ENCODE measurements at regions not wholly inside any gene's neighbourhood (a gene's known extent, or its start where the extent isn't known, plus 50 kb on each side); places are given as distances from the start of the nearest gene placed in this dataset.

DNA sequence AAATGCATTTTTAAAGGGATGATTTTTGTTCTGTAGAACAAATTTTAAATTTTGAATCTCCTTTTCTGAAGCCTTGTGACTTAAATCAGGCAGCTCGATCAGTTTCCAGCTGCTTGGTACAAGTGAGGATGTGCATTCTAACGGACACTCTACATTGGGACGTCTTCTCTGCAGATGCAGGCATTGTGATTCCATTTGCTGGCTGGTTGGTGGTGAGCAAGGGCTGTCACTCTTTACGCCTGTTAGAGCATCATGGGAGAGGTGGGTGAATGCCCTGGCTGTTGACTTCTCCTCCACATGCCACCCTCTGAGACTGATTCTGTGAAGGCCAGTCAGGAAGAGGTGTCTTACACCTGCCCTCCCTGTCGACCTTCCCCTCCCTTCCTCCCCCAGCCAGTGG, 240.5 kb upstream of the RNF32 start:
- Histone ChIP-seq H4K91ac (ENCODE audit: low read length) (no peak overlapping the region), H3K18ac (ENCODE audit: low read depth in 1 of 2, low read length in 2 of 2) (no peak overlapping the region), H3K4me1 (ENCODE audit: control insufficient read depth, insufficient read depth, low read depth, low read length) (no peaks in the 10 kb centered on the region), H3K27ac (ENCODE audit: low read length, poor library complexity, severe bottlenecking) (no peak overlapping the region), H2BK15ac (ENCODE audit: low read depth, poor library complexity, severe bottlenecking) (no peak overlapping the region), H3K79me1 (replicated peaks; ENCODE audit: low read length, poor library complexity, severe bottlenecking) (no peaks in the 10 kb centered on the region), H3K9ac (ENCODE audit: low read length) (no peak overlapping the region), H4K8ac (ENCODE audit: low read length) (no peak overlapping the region), H2BK12ac (ENCODE audit: low read length in 2 of 2) (no peak overlapping the region), H2BK120ac (ENCODE audit: low read depth, low read length) (no peak overlapping the region), H3K4me3 (ENCODE audit: insufficient read depth in 1 of 2, low read depth in 1 of 2, low read length in 2 of 2) (no peak overlapping the region), H3K14ac (ENCODE audit: low read length in 2 of 2) (no peak overlapping the region), H3K23ac (ENCODE audit: low read length in 2 of 2) (no peak overlapping the region), H2AFZ (ENCODE audit: low read depth, low read length) (no peak overlapping the region), H3K27me3 (ENCODE audit: control insufficient read depth in 1 of 2, insufficient read depth in 1 of 2, low read length in 2 of 2) (no peaks in the 10 kb centered on the region), H3K36me3 (ENCODE audit: control insufficient read depth in 1 of 2, insufficient read depth in 2 of 2, low read depth in 1 of 2, low read length in 2 of 2) (no peaks in the 10 kb centered on the region), H3K4ac (ENCODE audit: low read depth in 1 of 2, low read length in 2 of 2) (no peak overlapping the region), H2BK5ac (ENCODE audit: low read depth, low read length, poor library complexity, severe bottlenecking) (no peak overlapping the region), H2AK5ac (ENCODE audit: low read length, severe bottlenecking) (no peak overlapping the region), H3K4me2 (ENCODE audit: low read length, poor library complexity, severe bottlenecking) (no peak overlapping the region), H3K9me3 (ENCODE audit: control insufficient read depth, low read length) (peaks cover 3% of the 10 kb centered on the region)
- WGBS, result 64% methylated on average over 5 of the region's 5 CpGs
- DNase-seq, result no peak

DNA sequence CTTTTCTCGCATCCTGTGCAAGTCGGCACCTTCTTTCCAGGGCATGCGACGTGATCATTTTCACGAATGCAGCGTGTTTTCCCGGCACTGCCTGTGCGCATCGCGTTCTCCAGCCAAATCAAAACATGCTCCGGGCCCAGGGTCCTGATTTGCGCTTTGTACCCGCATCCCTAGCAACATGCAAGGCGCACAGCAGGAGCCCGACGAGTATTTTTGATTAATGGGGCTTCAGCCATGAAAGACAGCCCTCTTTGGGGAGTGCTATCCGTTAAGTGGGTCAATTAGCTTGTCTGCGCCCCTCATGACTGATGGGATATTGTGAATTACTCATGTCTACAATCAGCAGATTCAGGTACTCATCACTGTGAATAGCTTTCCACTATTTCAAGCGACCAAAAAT, 243.3 kb upstream of the RNF32 start:
- DNase-seq, result no peak
- Histone ChIP-seq H3K36me3 (ENCODE audit: control insufficient read depth in 1 of 2, insufficient read depth in 2 of 2, low read depth in 1 of 2, low read length in 2 of 2) (no peaks in the 10 kb centered on the region), H3K27ac (ENCODE audit: low read length, poor library complexity, severe bottlenecking) (no peak overlapping the region), H2BK5ac (ENCODE audit: low read depth, low read length, poor library complexity, severe bottlenecking) (no peak overlapping the region), H3K9me3 (ENCODE audit: control insufficient read depth, low read length) (no peaks in the 10 kb centered on the region), H2BK12ac (ENCODE audit: low read length in 2 of 2) (no peak overlapping the region), H4K8ac (ENCODE audit: low read length) (no peak overlapping the region), H3K4me3 (ENCODE audit: insufficient read depth in 1 of 2, low read depth in 1 of 2, low read length in 2 of 2) (no peak overlapping the region), H2AK5ac (ENCODE audit: low read length, severe bottlenecking) (no peak overlapping the region), H2BK15ac (ENCODE audit: low read depth, poor library complexity, severe bottlenecking) (no peak overlapping the region), H2AFZ (ENCODE audit: low read depth, low read length) (no peak overlapping the region), H3K14ac (ENCODE audit: low read length in 2 of 2) (no peak overlapping the region), H3K4me1 (ENCODE audit: control insufficient read depth, insufficient read depth, low read depth, low read length) (no peaks in the 10 kb centered on the region), H3K4ac (ENCODE audit: low read depth in 1 of 2, low read length in 2 of 2) (no peak overlapping the region), H2BK120ac (ENCODE audit: low read depth, low read length) (no peak overlapping the region), H4K91ac (ENCODE audit: low read length) (no peak overlapping the region), H3K4me2 (ENCODE audit: low read length, poor library complexity, severe bottlenecking) (no peak overlapping the region), H3K23ac (ENCODE audit: low read length in 2 of 2) (no peak overlapping the region), H3K18ac (ENCODE audit: low read depth in 1 of 2, low read length in 2 of 2) (no peak overlapping the region), H3K9ac (ENCODE audit: low read length) (no peak overlapping the region), H3K27me3 (ENCODE audit: control insufficient read depth in 1 of 2, insufficient read depth in 1 of 2, low read length in 2 of 2) (no peaks in the 10 kb centered on the region), H3K79me1 (replicated peaks; ENCODE audit: low read length, poor library complexity, severe bottlenecking) (no peaks in the 10 kb centered on the region)
- WGBS, result 85% methylated on average over 17 of the region's 19 CpGs

DNA sequence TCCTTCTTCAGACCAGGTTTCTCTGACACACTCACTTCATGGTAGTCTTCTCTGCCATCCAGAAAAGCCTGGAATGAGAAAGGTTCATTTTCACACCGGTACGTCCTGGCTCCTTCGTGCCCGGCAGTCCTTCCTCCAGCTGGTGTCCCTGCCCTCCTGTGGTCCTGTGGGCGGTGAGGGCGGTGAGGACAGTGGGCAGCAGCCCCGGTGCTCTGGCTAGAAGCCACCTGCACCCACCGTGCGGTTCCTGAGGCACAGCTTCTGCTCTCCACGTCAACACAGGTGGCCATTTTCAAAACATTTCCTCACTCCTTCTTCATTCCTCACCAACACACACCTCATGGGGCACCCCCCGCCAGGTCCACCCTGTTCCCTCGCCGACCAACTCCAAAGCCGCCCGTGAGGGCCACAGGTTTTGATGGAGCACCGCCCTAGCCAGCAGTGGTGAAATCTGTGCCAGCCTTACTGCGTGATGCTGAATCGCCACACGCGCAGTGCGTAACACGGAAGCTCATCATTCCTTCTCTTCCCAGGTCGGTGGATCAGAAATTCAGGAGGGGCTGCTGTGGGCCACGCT, 251.4 kb upstream of the RNF32 start:
- no peak overlapping the region for H3K4me2 ChIP-seq (ENCODE audit: low read length, poor library complexity, severe bottlenecking)
- H2AFZ ChIP-seq (ENCODE audit: low read depth, low read length), result no peak overlapping the region
- H2BK15ac ChIP-seq (ENCODE audit: low read depth, poor library complexity, severe bottlenecking), result no peak overlapping the region
- no peaks in the 10 kb centered on the region for H3K36me3 ChIP-seq (ENCODE audit: control insufficient read depth in 1 of 2, insufficient read depth in 2 of 2, low read depth in 1 of 2, low read length in 2 of 2)
- H2BK12ac ChIP-seq (ENCODE audit: low read length in 2 of 2), result no peak overlapping the region
- no peak overlapping the region for H3K23ac ChIP-seq (ENCODE audit: low read length in 2 of 2)
- no peak overlapping the region for H4K8ac ChIP-seq (ENCODE audit: low read length)
- H3K18ac ChIP-seq (ENCODE audit: low read depth in 1 of 2, low read length in 2 of 2), result no peak overlapping the region
- H3K27me3 ChIP-seq (ENCODE audit: control insufficient read depth in 1 of 2, insufficient read depth in 1 of 2, low read length in 2 of 2), result no peaks in the 10 kb centered on the region
- no peak overlapping the region for H3K4ac ChIP-seq (ENCODE audit: low read depth in 1 of 2, low read length in 2 of 2)
- no peak overlapping the region for H3K27ac ChIP-seq (ENCODE audit: low read length, poor library complexity, severe bottlenecking)
- no peak overlapping the region for H4K91ac ChIP-seq (ENCODE audit: low read length)
- H3K14ac ChIP-seq (ENCODE audit: low read length in 2 of 2), result no peak overlapping the region
- WGBS, result 87% methylated on average over 24 of the region's 24 CpGs
- H2AK5ac ChIP-seq (ENCODE audit: low read length, severe bottlenecking), result no peak overlapping the region
- no peak overlapping the region for H3K9ac ChIP-seq (ENCODE audit: low read length)
- no peak overlapping the region for H3K4me3 ChIP-seq (ENCODE audit: insufficient read depth in 1 of 2, low read depth in 1 of 2, low read length in 2 of 2)
- DNase-seq, result no peak
- no peaks in the 10 kb centered on the region for H3K79me1 ChIP-seq (replicated peaks; ENCODE audit: low read length, poor library complexity, severe bottlenecking)
- H3K4me1 ChIP-seq (ENCODE audit: control insufficient read depth, insufficient read depth, low read depth, low read length), result no peaks in the 10 kb centered on the region
- no peak overlapping the region for H2BK120ac ChIP-seq (ENCODE audit: low read depth, low read length)
- peaks cover 4% of the 10 kb centered on the region for H3K9me3 ChIP-seq (ENCODE audit: control insufficient read depth, low read length)
- no peak overlapping the region for H2BK5ac ChIP-seq (ENCODE audit: low read depth, low read length, poor library complexity, severe bottlenecking)

DNA sequence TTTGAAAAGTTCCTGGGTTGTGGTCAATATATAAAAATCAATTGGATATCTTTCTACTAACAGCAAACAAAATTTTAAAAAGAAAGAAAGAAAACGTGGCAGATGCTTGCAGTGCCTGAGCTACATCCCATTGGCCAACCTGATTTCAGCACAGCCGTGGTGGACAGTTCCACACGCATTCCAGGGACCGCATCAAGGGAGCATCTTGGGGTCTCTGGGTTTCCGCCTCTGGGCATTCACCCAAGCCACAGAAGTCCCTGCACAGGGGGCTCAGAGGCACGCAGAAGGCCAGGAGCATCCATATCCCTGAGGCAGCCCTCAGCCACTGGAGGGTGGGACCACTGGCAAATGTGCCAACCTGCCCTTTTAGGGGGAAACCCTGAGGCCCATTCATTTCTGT, 254.5 kb upstream of the RNF32 start:
- Histone ChIP-seq H3K36me3 (ENCODE audit: control insufficient read depth in 1 of 2, insufficient read depth in 2 of 2, low read depth in 1 of 2, low read length in 2 of 2) (no peaks in the 10 kb centered on the region), H3K14ac (ENCODE audit: low read length in 2 of 2) (no peak overlapping the region), H2BK120ac (ENCODE audit: low read depth, low read length) (no peak overlapping the region), H2BK12ac (ENCODE audit: low read length in 2 of 2) (no peak overlapping the region), H3K4me3 (ENCODE audit: insufficient read depth in 1 of 2, low read depth in 1 of 2, low read length in 2 of 2) (no peak overlapping the region), H4K91ac (ENCODE audit: low read length) (no peak overlapping the region), H3K4me2 (ENCODE audit: low read length, poor library complexity, severe bottlenecking) (no peak overlapping the region), H3K79me1 (replicated peaks; ENCODE audit: low read length, poor library complexity, severe bottlenecking) (no peaks in the 10 kb centered on the region), H3K27me3 (ENCODE audit: control insufficient read depth in 1 of 2, insufficient read depth in 1 of 2, low read length in 2 of 2) (no peaks in the 10 kb centered on the region), H3K18ac (ENCODE audit: low read depth in 1 of 2, low read length in 2 of 2) (no peak overlapping the region), H4K8ac (ENCODE audit: low read length) (no peak overlapping the region), H3K23ac (ENCODE audit: low read length in 2 of 2) (no peak overlapping the region), H3K27ac (ENCODE audit: low read length, poor library complexity, severe bottlenecking) (no peak overlapping the region), H2AK5ac (ENCODE audit: low read length, severe bottlenecking) (no peak overlapping the region), H3K9ac (ENCODE audit: low read length) (no peak overlapping the region), H2BK15ac (ENCODE audit: low read depth, poor library complexity, severe bottlenecking) (no peak overlapping the region), H3K4ac (ENCODE audit: low read depth in 1 of 2, low read length in 2 of 2) (no peak overlapping the region), H2AFZ (ENCODE audit: low read depth, low read length) (no peak overlapping the region), H3K4me1 (ENCODE audit: control insufficient read depth, insufficient read depth, low read depth, low read length) (no peaks in the 10 kb centered on the region), H3K9me3 (ENCODE audit: control insufficient read depth, low read length) (no peaks in the 10 kb centered on the region), H2BK5ac (ENCODE audit: low read depth, low read length, poor library complexity, severe bottlenecking) (no peak overlapping the region)
- no peak for DNase-seq
- 11% methylated on average over 6 of the region's 6 CpGs for WGBS

Data from mesenchymal stem cell (in vitro differentiated cells and primary cell).